ENCODE measurements at regions not wholly inside any gene's neighbourhood (a gene's known extent, or its start where the extent isn't known, plus 50 kb on each side); places are given as distances from the start of the nearest gene placed in this dataset.

- Histone ChIP-seq H3K36me3 (ENCODE audit: insufficient read depth, insufficient read length, low read length) (peaks cover 3% of the 10 kb centered on the region), H3K9ac (ENCODE audit: insufficient read length, low read depth) (no peak overlapping the region), H3K9me3 (ENCODE audit: insufficient read depth, low read length) (no peaks in the 10 kb centered on the region), H3K4me1 (ENCODE audit: insufficient read depth, insufficient read length) (no peaks in the 10 kb centered on the region), H3K4me3 (ENCODE audit: insufficient read length, low read depth) (peak overlapping the region; percentile 45), H3K27me3 (ENCODE audit: insufficient read depth, insufficient read length) (no peaks in the 10 kb centered on the region)
- no peak for DNase-seq (ENCODE audit: low read depth, low spot score)
- no peak for TF ChIP-seq ZNF274 (IDR thresholded peaks at IDR 0.05; ENCODE audit: low read depth, low read length)
- no peak for TF ChIP-seq YY1 (IDR thresholded peaks at IDR 0.05; ENCODE audit: insufficient read depth, insufficient read length)
Measured at GRCh38 chr5:130896636-130897035, 268.4 kb downstream of the HINT1 start.

GRCh38 chr5:130893006-130893405 is 272.1 kb downstream of the HINT1 start:
- Histone ChIP-seq H3K36me3 (ENCODE audit: insufficient read depth, insufficient read length, low read length) (peaks cover 3% of the 10 kb centered on the region), H3K4me1 (ENCODE audit: insufficient read depth, insufficient read length) (no peaks in the 10 kb centered on the region)
- DNase-seq (ENCODE audit: low read depth, low spot score): no peak

GRCh38 chr5:130890610-130891009 is 274.4 kb downstream of the HINT1 start:
- peaks cover 3% of the 10 kb centered on the region for H3K36me3 ChIP-seq (ENCODE audit: insufficient read depth, insufficient read length, low read length)
- H3K4me3 ChIP-seq (ENCODE audit: insufficient read length, low read depth): no peak overlapping the region
- no peak for DNase-seq (ENCODE audit: low read depth, low spot score)
- no peaks in the 10 kb centered on the region for H3K27me3 ChIP-seq (ENCODE audit: insufficient read depth, insufficient read length)
- no peaks in the 10 kb centered on the region for H3K9me3 ChIP-seq (ENCODE audit: insufficient read depth, low read length)
- TF ChIP-seq YY1 (IDR thresholded peaks at IDR 0.05; ENCODE audit: insufficient read depth, insufficient read length) (no peak), SUZ12 (IDR thresholded peaks at IDR 0.05; ENCODE audit: extremely low read depth, insufficient read depth, insufficient read length) (no peak), ZNF274 (IDR thresholded peaks at IDR 0.05; ENCODE audit: low read depth, low read length) (no peak)
- no peaks in the 10 kb centered on the region for H3K4me1 ChIP-seq (ENCODE audit: insufficient read depth, insufficient read length)
- no peak overlapping the region for H3K9ac ChIP-seq (ENCODE audit: insufficient read length, low read depth)

More at GRCh38 chr5:130893006-130893405, 272.1 kb downstream of the HINT1 start:
- no peaks in the 10 kb centered on the region for H3K27me3 ChIP-seq (ENCODE audit: insufficient read depth, insufficient read length)
- H3K9ac ChIP-seq (ENCODE audit: insufficient read length, low read depth): no peak overlapping the region
- TF ChIP-seq ZNF274 (IDR thresholded peaks at IDR 0.05; ENCODE audit: low read depth, low read length): no peak
- no peak for TF ChIP-seq SUZ12 (IDR thresholded peaks at IDR 0.05; ENCODE audit: extremely low read depth, insufficient read depth, insufficient read length)
- TF ChIP-seq YY1 (IDR thresholded peaks at IDR 0.05; ENCODE audit: insufficient read depth, insufficient read length): no peak
- H3K4me3 ChIP-seq (ENCODE audit: insufficient read length, low read depth): no peak overlapping the region
- H3K9me3 ChIP-seq (ENCODE audit: insufficient read depth, low read length): no peaks in the 10 kb centered on the region

GRCh38 chr5:130885691-130886090 is 279.4 kb downstream of the HINT1 start:
- Histone ChIP-seq H3K4me1 (ENCODE audit: insufficient read depth, insufficient read length) (no peaks in the 10 kb centered on the region), H3K9me3 (ENCODE audit: insufficient read depth, low read length) (no peaks in the 10 kb centered on the region), H3K27me3 (ENCODE audit: insufficient read depth, insufficient read length) (no peaks in the 10 kb centered on the region), H3K4me3 (ENCODE audit: insufficient read length, low read depth) (no peak overlapping the region), H3K36me3 (ENCODE audit: insufficient read depth, insufficient read length, low read length) (no peaks in the 10 kb centered on the region), H3K9ac (ENCODE audit: insufficient read length, low read depth) (no peak overlapping the region)
- TF ChIP-seq SUZ12 (IDR thresholded peaks at IDR 0.05; ENCODE audit: extremely low read depth, insufficient read depth, insufficient read length): no peak
- no peak for TF ChIP-seq YY1 (IDR thresholded peaks at IDR 0.05; ENCODE audit: insufficient read depth, insufficient read length)
- no peak for TF ChIP-seq ZNF274 (IDR thresholded peaks at IDR 0.05; ENCODE audit: low read depth, low read length)
- no peak for DNase-seq (ENCODE audit: low read depth, low spot score)

GRCh38 chr5:130885027-130885426 is 280.0 kb downstream of the HINT1 start:
- H3K36me3 ChIP-seq (ENCODE audit: insufficient read depth, insufficient read length, low read length): no peaks in the 10 kb centered on the region
- no peak overlapping the region for H3K9ac ChIP-seq (ENCODE audit: insufficient read length, low read depth)
- H3K4me1 ChIP-seq (ENCODE audit: insufficient read depth, insufficient read length): no peaks in the 10 kb centered on the region
- DNase-seq (ENCODE audit: low read depth, low spot score): no peak
- no peaks in the 10 kb centered on the region for H3K9me3 ChIP-seq (ENCODE audit: insufficient read depth, low read length)
- no peak overlapping the region for H3K4me3 ChIP-seq (ENCODE audit: insufficient read length, low read depth)
- TF ChIP-seq SUZ12 (IDR thresholded peaks at IDR 0.05; ENCODE audit: extremely low read depth, insufficient read depth, insufficient read length) (no peak), YY1 (IDR thresholded peaks at IDR 0.05; ENCODE audit: insufficient read depth, insufficient read length) (no peak), ZNF274 (IDR thresholded peaks at IDR 0.05; ENCODE audit: low read depth, low read length) (no peak)
- H3K27me3 ChIP-seq (ENCODE audit: insufficient read depth, insufficient read length): no peaks in the 10 kb centered on the region

GRCh38 chr5:130884023-130884422 is 281.0 kb downstream of the HINT1 start:
- Histone ChIP-seq H3K27me3 (ENCODE audit: insufficient read depth, insufficient read length) (no peaks in the 10 kb centered on the region), H3K9ac (ENCODE audit: insufficient read length, low read depth) (no peak overlapping the region), H3K36me3 (ENCODE audit: insufficient read depth, insufficient read length, low read length) (no peaks in the 10 kb centered on the region), H3K4me1 (ENCODE audit: insufficient read depth, insufficient read length) (no peaks in the 10 kb centered on the region), H3K9me3 (ENCODE audit: insufficient read depth, low read length) (no peaks in the 10 kb centered on the region; the same call in 1 of the 2 replicates), H3K4me3 (ENCODE audit: insufficient read length, low read depth) (no peak overlapping the region)
- TF ChIP-seq YY1 (IDR thresholded peaks at IDR 0.05; ENCODE audit: insufficient read depth, insufficient read length) (no peak), SUZ12 (IDR thresholded peaks at IDR 0.05; ENCODE audit: extremely low read depth, insufficient read depth, insufficient read length) (no peak), ZNF274 (IDR thresholded peaks at IDR 0.05; ENCODE audit: low read depth, low read length) (no peak)
- no peak for DNase-seq (ENCODE audit: low read depth, low spot score)

GRCh38 chr5:130875656-130876055 is 289.4 kb downstream of the HINT1 start:
- Histone ChIP-seq H3K9ac (ENCODE audit: insufficient read length, low read depth) (no peak overlapping the region), H3K9me3 (ENCODE audit: insufficient read depth, low read length) (no peaks in the 10 kb centered on the region; the same call in 1 of the 2 replicates), H3K36me3 (ENCODE audit: insufficient read depth, insufficient read length, low read length) (no peaks in the 10 kb centered on the region), H3K27me3 (ENCODE audit: insufficient read depth, insufficient read length) (no peaks in the 10 kb centered on the region), H3K4me3 (ENCODE audit: insufficient read length, low read depth) (no peak overlapping the region), H3K4me1 (ENCODE audit: insufficient read depth, insufficient read length) (no peaks in the 10 kb centered on the region)
- TF ChIP-seq ZNF274 (IDR thresholded peaks at IDR 0.05; ENCODE audit: low read depth, low read length) (no peak), SUZ12 (IDR thresholded peaks at IDR 0.05; ENCODE audit: extremely low read depth, insufficient read depth, insufficient read length) (no peak), YY1 (IDR thresholded peaks at IDR 0.05; ENCODE audit: insufficient read depth, insufficient read length) (no peak)
- DNase-seq (ENCODE audit: low read depth, low spot score): no peak

All from NT2/D1 (cell line).